Stimulated activated CD8-positive, alpha-beta memory T cell treated with anti-CD3 and anti-CD28 coated beads, Interleukin-2, amount 100 ng/mL, for 1 hour (primary cell): ENCODE measurements at regions not wholly inside any gene's neighbourhood (a gene's known extent, or its start where the extent isn't known, plus 50 kb on each side); places are given as distances from the start of the nearest gene placed in this dataset.

Source experiments
- DNase-seq, 2 donors: peaks; one replicate each; pipeline ENCODE4 v3.0.0-alpha.2; 2020; ENCODE audit warnings: low read depth in 2 of 2

DNA sequence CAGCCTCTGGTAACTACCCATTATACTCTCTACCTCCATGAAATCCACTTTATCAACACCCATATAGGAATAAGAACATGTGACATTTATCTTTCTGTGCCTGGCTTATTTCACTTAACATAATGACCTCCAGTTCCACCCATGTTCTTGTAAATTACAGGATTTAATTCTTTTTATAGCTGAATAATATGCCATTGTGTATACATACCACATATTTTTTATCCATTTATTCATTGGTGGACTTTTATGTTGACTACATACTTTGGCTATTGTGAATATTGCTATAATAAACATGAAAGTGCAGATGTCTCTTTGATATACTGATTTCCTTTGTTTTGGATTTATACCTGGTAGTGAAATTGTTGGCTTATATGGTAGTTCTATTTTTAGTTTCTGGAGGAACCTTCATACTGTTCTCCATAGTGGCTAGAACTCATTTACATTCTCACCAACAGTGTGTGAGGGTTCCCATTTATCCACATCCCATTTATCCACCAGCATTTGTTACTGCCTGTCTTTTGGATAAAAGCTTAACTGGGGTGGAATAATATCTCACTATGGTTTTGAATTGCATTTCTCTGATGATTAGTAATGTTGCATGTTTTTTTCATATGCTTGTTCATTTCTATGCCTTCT lies 473.4 kb downstream of the TBL1XR1 start:
- DNase-seq: no peak

GRCh38 chr3:176714034-176714433 lies 483.2 kb downstream of the TBL1XR1 start:
- DNase-seq: no peak

DNA sequence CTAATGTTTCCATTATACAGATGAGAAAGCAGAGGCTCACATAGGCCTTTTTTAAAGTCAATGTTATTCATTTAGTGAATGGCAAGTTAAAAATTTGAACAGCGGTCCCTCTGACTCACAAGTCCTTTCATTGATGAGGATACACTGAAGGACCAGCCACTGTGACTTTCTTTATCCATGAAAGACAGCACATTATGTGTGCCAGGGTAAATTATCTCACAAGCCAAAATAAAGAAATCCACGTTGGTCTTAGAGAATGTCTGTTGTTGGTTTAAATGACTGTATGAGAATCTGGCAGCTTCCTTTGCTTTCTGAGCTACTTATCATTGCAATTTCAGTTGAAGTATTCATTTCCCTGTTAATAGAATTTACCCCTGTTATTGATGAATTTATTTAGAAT lies 485.1 kb downstream of the TBL1XR1 start:
- DNase-seq: no peak

GRCh38 chr3:176699288-176699687 lies 498.0 kb downstream of the TBL1XR1 start:
- DNase-seq: no peak

DNA sequence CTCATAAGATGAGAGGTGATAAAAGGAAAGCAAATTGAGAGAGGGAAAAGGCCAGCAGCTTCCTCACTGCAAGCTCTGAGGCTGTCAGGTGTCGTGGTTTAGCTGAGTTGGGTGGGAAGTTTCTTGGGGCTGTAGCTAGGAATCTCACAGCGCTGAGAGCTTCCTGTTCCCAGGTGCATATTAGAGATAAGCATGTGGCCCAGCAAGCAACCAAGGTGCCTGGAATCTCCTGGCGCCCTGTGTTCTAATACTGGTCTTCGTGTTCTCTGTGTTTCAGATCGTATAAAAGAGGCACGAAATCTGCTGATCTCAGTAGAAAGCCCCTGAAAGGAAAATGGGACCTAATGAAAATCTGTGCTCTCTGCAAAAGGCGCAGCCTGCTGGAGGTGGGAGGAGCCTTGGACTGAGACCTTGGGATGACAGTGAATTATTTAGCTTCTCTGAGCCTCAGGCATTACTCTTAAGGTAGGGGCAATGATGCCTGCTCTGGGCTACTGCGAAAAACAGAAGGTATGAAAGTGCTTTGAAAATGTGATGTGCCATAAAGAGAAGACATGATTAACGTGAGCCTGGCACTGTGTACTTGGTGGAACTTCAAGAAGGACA lies 499.9 kb downstream of the TBL1XR1 start:
- no peak for DNase-seq

GRCh38 chr3:176696816-176697215 lies 500.5 kb downstream of the TBL1XR1 start:
- DNase-seq: no peak

DNA sequence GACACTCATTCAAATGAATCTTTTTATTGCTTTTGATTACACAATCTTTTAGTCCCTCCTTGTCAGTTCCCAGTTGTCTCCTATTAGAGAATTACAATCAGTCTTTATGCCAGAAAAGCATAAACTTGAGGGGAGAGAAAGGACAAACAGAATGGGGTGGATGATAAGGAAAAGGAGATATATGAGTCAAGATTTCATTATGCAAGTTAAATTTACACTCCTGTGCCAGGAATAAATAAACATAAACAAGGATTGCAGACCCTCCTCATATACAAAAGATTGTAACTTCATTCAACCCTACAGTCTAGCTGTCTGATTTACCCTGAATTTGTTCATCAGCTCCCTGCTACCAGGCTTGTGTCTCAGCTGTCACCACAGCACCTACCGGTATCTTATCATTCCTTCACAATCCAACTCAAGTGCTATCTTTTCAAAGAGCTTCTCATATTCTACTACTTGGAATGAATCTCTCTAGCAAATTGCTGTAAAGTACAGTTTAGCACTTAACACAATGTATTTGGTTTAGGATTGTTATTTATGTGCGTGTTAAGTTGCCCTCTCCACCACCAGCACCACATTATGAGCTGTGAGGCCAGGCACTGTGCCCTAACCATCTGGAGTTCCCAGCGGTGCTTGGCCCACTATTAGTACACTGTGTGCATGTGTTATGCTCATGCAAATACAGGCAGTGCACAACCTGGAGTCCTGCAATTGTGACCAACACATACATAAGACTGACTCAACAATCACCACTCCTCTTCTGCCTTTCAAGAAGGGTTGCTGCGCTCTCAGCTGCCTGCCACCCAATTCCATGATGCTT lies 504.1 kb downstream of the TBL1XR1 start:
- DNase-seq: no peak

GRCh38 chr3:176692199-176692965 lies 504.9 kb downstream of the TBL1XR1 start:
- DNase-seq: no peak

DNA sequence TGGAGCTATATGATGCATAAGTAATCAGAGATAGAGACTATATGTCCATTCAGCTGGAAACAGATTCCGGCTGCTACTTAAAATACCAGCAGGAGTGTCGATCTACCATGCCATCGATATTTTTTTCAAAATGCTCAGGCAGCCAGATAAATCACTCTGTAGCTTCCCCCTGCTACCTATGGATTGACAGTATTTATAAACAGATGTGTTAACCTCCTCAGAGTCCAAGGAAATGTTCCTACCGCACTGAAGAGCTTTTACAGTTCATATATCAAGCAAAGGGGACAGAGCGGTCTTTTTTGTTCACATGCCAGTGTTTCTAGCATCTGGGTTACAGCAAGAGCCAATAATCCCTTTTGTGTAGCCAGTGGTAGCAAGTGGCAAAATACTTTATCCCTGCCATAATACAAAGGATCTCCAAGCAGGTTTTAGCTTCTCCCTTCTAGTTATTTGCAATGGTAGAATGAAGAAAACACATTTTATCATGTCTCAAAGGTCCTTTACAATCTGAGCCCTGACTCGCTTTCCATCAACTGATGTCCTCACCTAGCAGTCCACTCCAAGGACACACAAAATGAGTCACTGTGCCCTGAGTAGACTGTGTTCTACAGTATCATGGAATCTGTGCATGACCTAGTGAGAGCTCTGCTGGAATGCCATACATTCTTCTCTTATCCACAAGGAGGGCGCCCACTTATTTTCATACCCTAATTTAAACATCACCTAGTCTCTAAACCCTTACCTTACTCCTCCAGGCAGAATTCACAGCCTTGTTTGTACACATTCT lies 507.0 kb downstream of the TBL1XR1 start:
- no peak for DNase-seq

- DNase-seq: no peak
Measured at GRCh38 chr3:176687754-176688153, 509.5 kb downstream of the TBL1XR1 start.

DNA sequence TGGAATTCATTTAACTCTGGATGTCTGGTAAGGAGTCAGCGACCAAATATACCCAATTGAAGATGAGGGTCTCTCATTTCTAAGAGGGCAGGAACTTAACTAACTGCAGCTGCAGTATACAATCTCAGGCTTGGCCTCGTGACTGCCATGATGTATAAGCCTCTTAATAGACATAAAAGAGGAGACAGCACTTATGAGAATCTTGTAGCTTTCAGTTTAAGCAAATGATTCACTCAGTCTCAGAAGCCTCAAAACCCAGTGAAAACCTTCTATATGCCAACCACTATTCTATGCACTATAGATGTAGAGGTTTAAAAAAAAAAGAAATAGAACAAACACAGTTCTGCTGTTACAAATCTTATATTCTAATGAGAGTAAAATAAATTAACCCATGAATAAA lies 513.9 kb downstream of the TBL1XR1 start:
- DNase-seq: no peak

DNA sequence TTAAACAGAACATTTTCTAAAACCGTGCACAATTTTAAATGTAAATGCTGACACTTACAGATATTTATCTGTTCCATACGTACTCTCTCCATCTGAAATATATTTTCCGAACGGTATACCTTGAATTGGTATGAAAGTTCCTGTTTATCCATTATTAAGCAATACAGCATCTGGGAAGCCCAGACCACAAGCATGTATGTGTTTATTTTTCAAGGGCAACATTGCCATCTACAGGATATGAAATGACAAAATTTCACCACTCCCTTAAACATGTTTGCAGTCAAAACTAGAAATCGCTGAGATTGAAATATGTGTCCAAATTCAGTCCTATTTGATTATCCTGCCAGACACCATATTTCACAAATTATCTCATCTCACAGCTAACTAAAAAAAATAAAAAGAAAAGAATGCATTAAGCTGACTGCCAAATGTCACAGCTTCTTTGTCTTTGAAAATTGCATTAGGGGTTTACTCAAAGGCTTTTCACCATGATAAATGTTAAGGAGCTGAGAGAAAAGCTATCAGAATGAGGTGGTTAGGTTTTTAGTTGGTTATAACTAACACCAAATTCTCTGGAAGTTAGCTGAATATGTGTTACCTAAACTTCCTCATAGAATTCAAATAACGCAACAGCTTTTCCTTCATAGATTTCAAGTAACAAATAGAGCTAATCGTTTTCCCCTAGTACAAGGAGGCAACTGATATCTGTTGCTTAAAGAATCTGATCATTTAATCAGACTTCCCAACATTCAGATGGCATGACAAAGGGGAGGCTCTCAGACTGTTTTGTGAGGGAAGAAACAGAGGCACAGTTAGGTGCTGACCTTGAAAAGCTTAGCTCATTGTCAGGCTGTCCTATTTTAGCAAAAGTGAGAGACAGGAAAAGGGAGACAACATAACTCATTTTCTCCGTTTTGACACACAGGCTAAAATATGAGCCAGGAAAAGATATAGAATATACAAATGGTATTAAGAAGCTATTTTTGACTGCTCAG lies 533.1 kb downstream of the TBL1XR1 start:
- no peak for DNase-seq

- no peak for DNase-seq
Measured at GRCh38 chr3:176663387-176663786, 533.9 kb downstream of the TBL1XR1 start.

DNA sequence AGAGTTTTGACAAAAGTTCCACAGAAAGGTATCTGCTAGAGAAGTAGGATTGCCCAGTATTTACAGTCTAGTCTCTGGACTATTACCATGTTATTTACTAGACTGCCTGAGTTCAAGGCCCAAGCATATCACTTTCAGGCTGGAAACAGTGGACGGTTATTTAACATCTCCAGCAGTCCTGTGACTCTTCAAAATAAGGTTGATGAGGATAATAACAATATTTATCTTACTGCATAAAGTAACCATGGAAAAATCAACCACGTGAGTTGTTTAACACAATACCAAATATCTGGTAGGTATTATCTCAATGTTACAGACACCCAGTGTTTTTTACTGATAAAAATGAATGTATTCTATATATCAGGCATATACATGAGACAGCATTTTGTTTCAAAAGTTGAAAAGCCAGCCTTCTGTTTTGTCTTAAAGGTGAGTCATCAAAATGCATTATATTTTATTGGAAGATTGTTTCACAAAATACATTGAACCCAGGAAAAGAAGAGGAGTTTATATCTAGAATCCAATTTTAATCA lies 535.8 kb downstream of the TBL1XR1 start:
- no peak for DNase-seq

- DNase-seq: no peak
Measured at GRCh38 chr3:176655404-176656094, 541.7 kb downstream of the TBL1XR1 start.

- no peak for DNase-seq
Measured at GRCh38 chr3:176651622-176652021, 545.7 kb downstream of the TBL1XR1 start.

GRCh38 chr3:176650478-176650877 lies 546.8 kb downstream of the TBL1XR1 start:
- DNase-seq: no peak

DNA sequence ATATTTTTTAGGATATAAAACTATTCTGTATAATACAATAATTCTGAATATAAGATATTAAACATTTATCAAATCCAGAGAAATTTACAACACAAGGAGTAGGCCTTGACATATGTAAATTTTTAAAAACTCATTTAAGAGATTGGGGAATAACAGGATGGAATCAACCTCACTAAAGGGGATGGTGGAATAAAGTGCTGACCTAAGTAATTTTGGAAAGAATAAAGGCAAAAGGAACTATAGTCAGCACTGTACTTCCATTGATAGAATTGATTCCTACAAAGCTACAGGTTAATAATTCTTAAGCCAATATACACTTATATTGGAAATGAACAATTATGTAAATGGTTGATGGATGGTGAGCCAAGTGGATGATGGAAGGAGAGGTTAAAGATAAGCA lies 549.3 kb downstream of the TBL1XR1 start:
- DNase-seq: no peak

DNA sequence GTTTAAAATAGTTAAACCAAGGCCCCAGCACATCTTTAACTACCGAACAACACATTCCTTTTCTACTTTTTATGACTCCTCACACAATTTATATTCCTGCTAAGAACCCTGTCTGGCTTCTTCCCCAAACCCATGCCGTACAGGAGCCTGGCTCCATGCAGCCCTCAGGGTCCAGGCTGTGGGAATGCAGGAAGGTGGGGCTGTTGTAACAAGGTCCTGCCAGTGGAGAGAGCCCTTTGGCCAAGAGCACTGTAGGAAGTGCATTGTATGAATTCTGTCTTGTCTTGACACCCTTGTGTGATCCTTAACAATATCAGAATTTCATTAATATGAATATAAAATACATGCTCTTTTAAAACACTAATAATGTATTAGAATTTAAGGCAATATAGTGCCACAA lies 563.8 kb downstream of the TBL1XR1 start:
- no peak for DNase-seq
